ENCODE measurements at regions not wholly inside any gene's neighbourhood (a gene's known extent, or its start where the extent isn't known, plus 50 kb on each side); places are given as distances from the start of the nearest gene placed in this dataset.

- DNase-seq (ENCODE audit: low read depth in 2 of 2): no peak
Observed at GRCh38 chr13:89966524-89966923, 1381.0 kb upstream of the MIR17HG start.

GRCh38 chr13:89967701-89968100, 1379.8 kb upstream of the MIR17HG start:
- DNase-seq (ENCODE audit: low read depth in 2 of 2): no peak

GRCh38 chr13:89968470-89968869, 1379.0 kb upstream of the MIR17HG start:
- DNase-seq (ENCODE audit: low read depth in 2 of 2): no peak

- no peak for DNase-seq (ENCODE audit: low read depth in 2 of 2)
Observed at GRCh38 chr13:89970353-89970709, 1377.2 kb upstream of the MIR17HG start.

- DNase-seq (ENCODE audit: low read depth in 2 of 2): no peak
Observed at GRCh38 chr13:89977203-89977602, 1370.3 kb upstream of the MIR17HG start.

GRCh38 chr13:89980896-89981295, 1366.6 kb upstream of the MIR17HG start:
- DNase-seq (ENCODE audit: low read depth in 2 of 2): no peak

GRCh38 chr13:89982407-89983095, 1364.9 kb upstream of the MIR17HG start:
- DNase-seq (ENCODE audit: low read depth in 2 of 2): no peak

- DNase-seq (ENCODE audit: low read depth in 2 of 2): no peak
Observed at GRCh38 chr13:89988206-89988605, 1359.3 kb upstream of the MIR17HG start.

GRCh38 chr13:90003566-90003965, 1343.9 kb upstream of the MIR17HG start:
- DNase-seq (ENCODE audit: low read depth in 2 of 2): no peak

GRCh38 chr13:90008707-90009149, 1338.8 kb upstream of the MIR17HG start:
- DNase-seq (ENCODE audit: low read depth in 2 of 2): no peak

GRCh38 chr13:90014038-90014437, 1333.4 kb upstream of the MIR17HG start:
- DNase-seq (ENCODE audit: low read depth in 2 of 2): no peak

GRCh38 chr13:90015565-90016507, 1331.7 kb upstream of the MIR17HG start:
- no peak for DNase-seq (ENCODE audit: low read depth in 2 of 2)

- DNase-seq (ENCODE audit: low read depth in 2 of 2): no peak
Observed at GRCh38 chr13:90016688-90017087, 1330.8 kb upstream of the MIR17HG start.

- no peak for DNase-seq (ENCODE audit: low read depth in 2 of 2)
Observed at GRCh38 chr13:90020536-90021070, 1326.9 kb upstream of the MIR17HG start.

GRCh38 chr13:90027409-90027808, 1320.1 kb upstream of the MIR17HG start:
- no peak for DNase-seq (ENCODE audit: low read depth in 2 of 2)

GRCh38 chr13:90032313-90032712, 1315.2 kb upstream of the MIR17HG start:
- DNase-seq (ENCODE audit: low read depth in 2 of 2): no peak

- DNase-seq (ENCODE audit: low read depth in 2 of 2): no peak
Observed at GRCh38 chr13:90032841-90033493, 1314.5 kb upstream of the MIR17HG start.

- DNase-seq (ENCODE audit: low read depth in 2 of 2): no peak
Observed at GRCh38 chr13:90039516-90039915, 1308.0 kb upstream of the MIR17HG start.

GRCh38 chr13:90047600-90047999, 1299.9 kb upstream of the MIR17HG start:
- DNase-seq (ENCODE audit: low read depth in 2 of 2): no peak

- no peak for DNase-seq (ENCODE audit: low read depth in 2 of 2)
Observed at GRCh38 chr13:90049989-90050671, 1297.4 kb upstream of the MIR17HG start.

- no peak for DNase-seq (ENCODE audit: low read depth in 2 of 2)
Observed at GRCh38 chr13:90055121-90055520, 1292.4 kb upstream of the MIR17HG start.

GRCh38 chr13:90055760-90056159, 1291.7 kb upstream of the MIR17HG start:
- no peak for DNase-seq (ENCODE audit: low read depth in 2 of 2)

All from stimulated activated CD4-positive, alpha-beta T cell treated with anti-CD3 and anti-CD28 coated beads, Interleukin-12 subunit alpha, Interleukin-12 subunit beta, amount 100 ng/mL, for 24 hours (primary cell).